ENCODE measurements at regions not wholly inside any gene's neighbourhood (a gene's known extent, or its start where the extent isn't known, plus 50 kb on each side); places are given as distances from the start of the nearest gene placed in this dataset.

- H3K27ac Mint-ChIP-seq (ENCODE audit: unreplicated experiment): no peak overlapping the region
- peaks cover 85% of the 10 kb centered on the region for H3K27me3 Mint-ChIP-seq (ENCODE audit: low read depth)
- H3K36me3 Mint-ChIP-seq (ENCODE audit: low read depth): no peaks in the 10 kb centered on the region
- no peak for TF ChIP-seq CTCF (IDR thresholded peaks at IDR 0.05)
- peak overlapping the region; percentile 53 for H3K4me3 Mint-ChIP-seq (ENCODE audit: unreplicated experiment)
- no peak for DNase-seq (ENCODE audit: low spot score)
- peaks cover 15% of the 10 kb centered on the region for H3K4me1 Mint-ChIP-seq (ENCODE audit: low read depth)
- no peaks in the 10 kb centered on the region for H3K9me3 Mint-ChIP-seq (ENCODE audit: low read depth)
These were observed 717.9 kb upstream of the WWC1 start for GRCh38 chr5:167573370-167574127.

GRCh38 chr5:167574464-167574863 is 717.0 kb upstream of the WWC1 start:
- no peak overlapping the region for H3K4me3 Mint-ChIP-seq (ENCODE audit: unreplicated experiment)
- H3K4me1 Mint-ChIP-seq (ENCODE audit: low read depth): peaks cover 15% of the 10 kb centered on the region
- no peak for DNase-seq (ENCODE audit: low spot score)
- H3K27ac Mint-ChIP-seq (ENCODE audit: unreplicated experiment): no peak overlapping the region
- no peaks in the 10 kb centered on the region for H3K9me3 Mint-ChIP-seq (ENCODE audit: low read depth)
- no peaks in the 10 kb centered on the region for H3K36me3 Mint-ChIP-seq (ENCODE audit: low read depth)
- H3K27me3 Mint-ChIP-seq (ENCODE audit: low read depth): peaks cover 85% of the 10 kb centered on the region
- TF ChIP-seq CTCF (IDR thresholded peaks at IDR 0.05): no peak

- DNase-seq (ENCODE audit: low spot score): no peak
- no peak for TF ChIP-seq CTCF (IDR thresholded peaks at IDR 0.05)
- Mint-ChIP-seq H3K4me3 (ENCODE audit: unreplicated experiment) (no peak overlapping the region), H3K36me3 (ENCODE audit: low read depth) (no peaks in the 10 kb centered on the region), H3K9me3 (ENCODE audit: low read depth) (no peaks in the 10 kb centered on the region), H3K27ac (ENCODE audit: unreplicated experiment) (no peak overlapping the region), H3K4me1 (ENCODE audit: low read depth) (peaks cover 15% of the 10 kb centered on the region), H3K27me3 (ENCODE audit: low read depth) (peaks cover 86% of the 10 kb centered on the region)
These were observed 716.1 kb upstream of the WWC1 start for GRCh38 chr5:167575330-167575729.

- Mint-ChIP-seq H3K27me3 (ENCODE audit: low read depth) (peaks cover 84% of the 10 kb centered on the region), H3K4me1 (ENCODE audit: low read depth) (peaks cover 15% of the 10 kb centered on the region), H3K9me3 (ENCODE audit: low read depth) (no peaks in the 10 kb centered on the region), H3K36me3 (ENCODE audit: low read depth) (no peaks in the 10 kb centered on the region), H3K4me3 (ENCODE audit: unreplicated experiment) (no peak overlapping the region), H3K27ac (ENCODE audit: unreplicated experiment) (no peak overlapping the region)
- DNase-seq (ENCODE audit: low spot score): no peak
- TF ChIP-seq CTCF (IDR thresholded peaks at IDR 0.05): peak; percentile 69
These were observed 715.3 kb upstream of the WWC1 start for GRCh38 chr5:167576126-167576525.

- no peak for TF ChIP-seq CTCF (IDR thresholded peaks at IDR 0.05)
- Mint-ChIP-seq H3K9me3 (ENCODE audit: low read depth) (no peaks in the 10 kb centered on the region), H3K36me3 (ENCODE audit: low read depth) (no peaks in the 10 kb centered on the region), H3K27me3 (ENCODE audit: low read depth) (peaks cover 77% of the 10 kb centered on the region), H3K4me1 (ENCODE audit: low read depth) (peaks cover 15% of the 10 kb centered on the region), H3K4me3 (ENCODE audit: unreplicated experiment) (no peak overlapping the region), H3K27ac (ENCODE audit: unreplicated experiment) (no peak overlapping the region)
- DNase-seq (ENCODE audit: low spot score): no peak
These were observed 714.5 kb upstream of the WWC1 start for GRCh38 chr5:167576897-167577296.
